NCI-H2171 (cell line): ENCODE measurements at regions not wholly inside any gene's neighbourhood (a gene's known extent, or its start where the extent isn't known, plus 50 kb on each side); places are given as distances from the start of the nearest gene placed in this dataset.

Experiments used
- DNase-seq: peaks from one replicate; lab custom pipeline; 2025; lab: John Stamatoyannopoulos, UW

DNA sequence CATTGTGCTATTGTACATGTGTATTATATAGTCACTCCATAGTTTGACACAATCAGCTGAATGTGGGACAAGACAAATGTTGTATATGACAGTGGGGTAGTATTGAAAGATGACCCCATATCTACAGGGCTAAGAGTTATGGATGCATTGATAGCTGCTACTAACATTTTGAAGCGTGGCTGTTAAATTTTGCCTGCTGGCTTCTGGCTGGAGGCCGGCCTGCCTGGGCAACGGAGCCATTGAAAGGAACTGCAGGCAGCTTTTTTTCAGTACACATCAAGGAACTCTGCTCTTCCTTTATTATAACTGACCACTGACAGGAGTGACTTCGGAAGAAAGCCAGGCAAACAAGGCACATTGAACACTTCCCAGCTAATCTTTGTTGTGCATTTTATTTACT is 76.1 kb upstream of the TMEM33 start:
- no peak for DNase-seq

DNA sequence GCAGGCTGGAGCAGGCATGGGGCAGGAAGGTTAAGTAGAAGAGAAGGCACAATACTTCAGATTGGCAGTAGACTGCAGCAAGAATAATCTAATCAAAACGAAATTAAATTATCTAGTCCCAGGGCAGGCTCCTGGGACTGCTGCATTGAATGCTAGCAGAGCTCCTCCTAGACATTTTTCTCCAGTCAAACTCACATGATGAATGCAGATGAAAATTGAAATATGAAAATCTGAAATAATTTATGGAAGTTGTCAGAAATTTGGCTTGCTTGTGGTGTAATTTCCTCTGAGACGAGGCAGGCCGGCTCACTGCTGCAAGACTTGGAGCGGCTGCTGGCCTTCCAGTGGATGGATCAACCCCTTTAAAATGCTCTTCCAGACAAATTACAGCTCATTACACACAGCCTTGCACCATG is 78.0 kb upstream of the TMEM33 start:
- no peak for DNase-seq

DNA sequence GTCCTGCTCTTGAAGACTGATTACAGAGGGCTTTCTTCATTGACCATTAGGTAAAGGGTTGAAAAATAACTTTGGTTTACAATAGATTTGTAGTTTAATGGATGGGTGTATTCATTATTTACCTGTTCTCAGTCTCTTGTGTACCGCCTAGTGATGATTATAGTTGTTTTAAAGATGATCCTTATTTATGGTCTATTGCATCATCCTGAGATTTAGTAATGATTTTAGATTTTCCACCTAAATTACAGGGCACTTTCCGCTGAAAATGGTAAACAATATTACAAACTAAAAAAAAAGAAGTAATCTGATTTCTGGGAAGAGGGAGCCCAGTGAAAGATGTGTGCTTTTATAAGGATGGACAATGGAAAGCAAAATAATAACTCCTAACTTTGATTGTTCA is 78.4 kb upstream of the TMEM33 start:
- no peak for DNase-seq

DNA sequence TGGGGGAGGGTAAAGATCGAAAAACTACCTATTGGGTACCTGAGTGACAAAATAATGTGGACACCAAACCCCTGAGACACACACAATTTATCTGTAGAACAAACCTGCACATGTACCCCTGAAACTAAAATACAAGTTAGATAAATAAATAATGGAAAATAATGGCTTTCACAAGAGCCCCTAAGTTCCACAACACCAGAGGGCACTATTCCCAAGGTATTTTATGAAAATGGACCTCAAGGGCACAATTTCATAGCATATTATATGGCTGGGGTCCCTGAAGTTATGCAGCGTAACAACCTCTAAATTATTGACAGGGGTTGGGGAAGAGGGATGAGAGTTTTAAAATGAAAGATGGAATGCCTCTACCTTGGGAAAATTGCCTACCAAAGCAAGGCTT is 81.3 kb upstream of the TMEM33 start:
- no peak for DNase-seq

DNA sequence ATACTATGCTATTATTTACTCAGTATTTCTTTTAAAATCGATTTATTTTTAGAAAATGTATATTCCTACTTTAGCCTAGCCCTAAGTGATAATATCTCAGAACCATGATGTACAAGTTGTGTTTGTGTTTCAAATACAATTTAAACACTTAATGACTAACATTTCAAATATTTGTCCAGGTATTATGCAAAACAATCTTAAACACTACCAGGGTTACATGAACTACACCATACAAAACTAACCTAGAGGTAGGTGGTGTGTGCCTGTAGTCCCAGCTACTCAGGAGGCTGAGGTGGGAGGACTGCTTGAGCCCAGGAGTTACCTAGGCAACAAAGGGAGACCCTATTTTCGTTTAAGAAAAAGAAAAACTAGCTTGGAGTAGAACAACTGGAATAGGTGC is 83.0 kb upstream of the TMEM33 start:
- DNase-seq, result no peak

DNA sequence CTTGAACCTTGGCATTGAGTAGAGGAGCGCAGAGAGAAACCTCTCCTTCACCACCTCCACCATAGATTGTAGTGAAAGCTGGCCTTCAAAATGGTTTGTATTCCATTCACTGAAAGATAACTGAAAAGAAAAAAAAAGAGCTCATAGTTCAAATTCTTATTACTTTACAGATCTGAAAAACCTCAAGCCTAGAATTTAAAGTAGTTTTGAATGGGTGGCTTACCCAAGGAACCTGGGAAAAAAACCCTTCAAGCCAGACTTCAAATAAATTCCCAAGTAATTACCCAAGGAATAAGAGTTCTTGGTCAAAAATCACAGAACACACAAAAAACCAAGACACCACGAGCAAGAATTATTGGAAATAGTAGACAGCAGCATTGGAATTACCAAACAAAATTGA is 83.6 kb upstream of the TMEM33 start:
- DNase-seq, result no peak

DNA sequence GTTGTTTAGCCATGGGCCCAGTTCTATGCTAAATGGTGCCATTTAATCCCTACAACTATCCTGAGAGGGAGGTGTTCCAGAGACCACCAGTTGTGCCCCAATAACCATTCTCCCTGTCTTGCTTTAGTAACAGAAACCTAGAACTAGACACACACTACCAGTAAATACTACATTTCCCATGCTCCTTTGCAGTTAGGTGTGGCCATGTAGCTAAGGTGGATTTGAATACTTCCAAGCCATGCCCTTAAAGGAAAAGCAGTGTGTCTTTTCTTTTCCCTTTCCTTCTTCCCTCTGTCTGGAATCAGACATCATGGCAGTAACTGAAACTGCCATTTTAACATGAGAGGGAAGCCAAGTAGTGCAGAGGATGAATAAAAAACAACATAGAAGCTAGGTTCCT is 90.9 kb upstream of the TMEM33 start:
- DNase-seq, result no peak

DNA sequence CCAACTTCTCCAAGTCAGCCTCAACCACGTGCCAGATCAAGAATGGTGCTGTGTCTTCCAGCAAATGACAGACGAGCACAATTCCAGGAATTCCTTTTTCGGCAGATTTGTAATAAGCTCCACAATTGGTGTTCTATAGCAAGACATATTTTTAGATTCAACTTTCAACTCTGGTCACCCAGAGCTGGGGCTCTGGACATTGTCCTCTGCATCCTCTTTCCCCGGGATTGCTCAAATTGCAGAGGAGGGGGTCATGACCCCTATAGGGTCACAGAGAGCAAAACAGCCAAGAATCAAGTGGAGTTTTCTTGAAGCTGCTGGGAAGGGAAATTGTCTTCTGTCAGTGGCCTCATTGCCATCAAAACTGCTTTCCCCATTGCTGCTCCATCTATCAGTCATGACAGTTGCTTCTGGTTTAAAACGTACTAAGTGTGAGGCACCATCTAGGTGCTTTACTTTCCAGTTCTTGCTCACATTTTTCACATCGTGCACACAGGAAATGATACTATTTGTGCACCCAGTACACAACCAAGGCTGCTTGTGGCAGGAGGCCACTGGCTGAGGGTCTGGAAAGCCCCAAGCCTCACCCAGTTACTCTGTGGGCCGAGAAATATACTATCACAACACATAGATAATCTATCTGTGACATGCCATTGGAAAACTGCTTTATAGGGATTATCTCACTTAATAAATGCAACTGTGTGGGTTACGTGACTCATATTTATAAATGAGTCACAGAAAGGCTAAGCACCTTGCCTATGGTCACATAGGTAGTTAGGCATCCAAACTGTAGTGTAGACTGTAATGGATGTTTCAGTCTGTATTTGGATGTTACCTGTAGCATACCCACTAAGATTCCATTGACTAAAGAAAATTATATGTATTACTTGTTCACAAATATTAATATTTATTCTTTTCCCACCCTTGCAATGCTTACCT is 91.7 kb upstream of the PHOX2B start:
- DNase-seq, result no peak

DNA sequence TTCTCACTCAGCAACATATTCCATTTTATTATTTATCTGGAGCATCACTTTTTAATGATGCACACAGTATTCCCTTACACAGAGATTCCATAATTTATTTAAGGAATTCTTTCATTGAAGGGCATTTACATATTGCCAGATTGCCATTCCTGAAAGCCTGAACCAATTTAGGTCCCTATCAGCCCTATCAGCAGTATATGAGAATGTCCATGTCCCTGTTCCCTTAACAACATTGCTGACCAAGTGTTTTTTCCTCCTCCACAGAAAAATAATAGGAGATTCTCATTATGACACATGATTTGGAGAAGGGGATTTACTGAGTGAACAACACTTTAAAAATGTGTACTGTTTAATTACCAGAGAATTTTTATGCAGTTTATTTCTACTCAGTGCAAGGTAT is 90.1 kb upstream of the PHOX2B start:
- no peak for DNase-seq

DNA sequence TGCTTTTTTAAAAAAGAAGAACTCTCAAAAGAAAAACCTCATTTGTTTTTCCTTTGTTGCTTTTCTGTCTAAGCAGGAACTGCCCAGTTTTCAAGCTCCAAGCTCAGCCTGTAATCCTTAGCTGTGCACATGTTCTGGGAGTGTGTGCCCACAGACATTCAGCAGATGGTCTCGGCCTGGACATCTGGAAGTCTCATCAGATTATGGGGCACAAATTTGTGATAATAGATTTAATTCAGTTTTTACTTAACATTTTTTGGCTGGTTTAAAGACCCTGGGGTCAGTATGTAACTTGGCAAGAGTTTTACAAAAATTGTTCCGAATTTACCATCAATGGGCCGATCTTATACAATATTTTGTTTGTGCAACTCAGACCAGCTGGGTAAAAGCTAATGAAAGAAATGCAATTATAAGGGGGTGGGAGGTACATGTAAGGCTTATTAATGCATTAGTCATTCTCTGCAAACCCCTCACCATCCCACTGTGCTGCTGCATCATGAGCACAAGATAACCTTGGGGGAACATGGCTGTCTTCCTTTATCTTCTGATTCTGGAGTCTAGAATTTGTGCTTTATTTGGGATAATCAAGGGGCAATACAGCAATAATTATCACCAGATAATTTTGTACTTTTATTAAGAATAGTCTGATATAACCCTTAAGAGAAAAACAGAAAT is 86.9 kb upstream of the PHOX2B start:
- no peak for DNase-seq

DNA sequence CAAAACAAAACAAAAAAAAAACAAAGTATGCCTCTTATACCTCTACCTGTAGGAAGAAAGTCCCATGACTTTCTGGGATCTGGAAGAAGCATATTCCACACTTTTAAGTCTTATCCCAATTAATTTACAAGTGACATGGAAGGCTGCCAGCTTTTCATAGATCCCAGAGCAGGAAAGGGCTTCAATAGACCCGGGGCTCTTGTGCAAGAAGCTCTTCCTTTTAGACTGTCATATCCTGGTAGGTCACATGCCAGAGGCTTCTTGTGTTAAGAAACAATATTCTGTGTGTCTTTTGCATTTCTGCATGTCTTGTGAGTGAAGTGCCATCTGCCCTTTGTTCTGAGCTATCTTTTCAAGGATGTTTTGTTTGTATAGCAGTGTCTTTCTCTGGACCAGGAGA is 84.4 kb upstream of the PHOX2B start:
- no peak for DNase-seq

DNA sequence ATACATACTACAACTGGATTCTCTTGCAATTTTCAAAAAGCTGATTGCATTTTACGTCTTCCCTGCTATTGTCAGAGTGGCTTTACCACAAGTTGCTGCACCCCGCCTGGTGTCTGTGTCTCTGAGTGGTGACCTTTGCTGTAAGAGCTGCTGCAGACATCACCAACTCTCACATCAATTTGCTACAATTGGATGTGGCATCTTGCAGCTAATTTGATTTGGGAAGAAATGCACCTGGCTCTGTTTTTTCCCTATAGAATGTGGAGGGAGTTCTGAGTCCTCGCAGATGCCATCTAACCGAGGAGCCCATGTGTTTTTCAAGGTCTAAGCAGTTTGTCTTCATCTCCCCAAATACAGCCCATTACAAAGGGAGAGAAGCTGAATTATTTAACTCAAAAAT is 73.8 kb upstream of the PHOX2B start:
- no peak for DNase-seq

DNA sequence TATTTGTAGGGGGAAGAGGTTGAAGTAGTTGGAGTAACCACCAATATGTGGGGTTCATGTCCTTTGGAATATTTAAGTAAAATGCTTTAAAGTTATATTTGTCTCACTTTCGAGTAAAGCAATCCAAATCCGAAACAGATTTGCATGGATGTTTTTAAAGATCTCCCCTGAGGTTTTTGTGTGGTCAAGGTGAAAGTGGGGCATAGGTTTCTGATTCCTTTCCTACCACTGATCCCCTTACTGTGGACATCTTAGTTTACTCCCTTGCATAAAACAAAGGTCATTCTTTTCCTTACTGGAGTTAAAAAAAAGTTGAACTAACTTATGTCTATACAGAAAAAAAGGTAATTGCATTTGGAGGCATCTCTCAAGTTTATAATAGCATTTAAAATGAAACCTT is 71.9 kb upstream of the PHOX2B start:
- DNase-seq, result no peak

DNA sequence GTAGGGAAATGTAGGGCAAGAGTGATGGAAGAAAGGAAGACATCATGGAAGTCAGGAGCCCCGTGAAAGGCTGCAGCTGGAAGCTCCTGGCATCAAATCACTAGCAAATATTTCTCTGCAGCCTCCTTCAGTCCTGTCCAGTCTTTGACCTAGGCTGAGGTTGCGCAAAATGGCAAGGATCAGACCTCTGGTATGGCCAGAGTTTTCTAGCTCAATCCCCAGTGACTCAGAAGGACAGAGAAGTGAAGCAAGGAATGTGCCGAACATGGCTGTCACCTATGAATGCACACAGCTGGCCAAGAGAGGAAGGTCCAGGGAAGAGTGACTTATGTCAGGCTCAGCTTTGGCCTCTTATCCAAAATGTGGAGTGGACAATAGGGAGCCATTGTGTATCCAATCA is 71.1 kb upstream of the PHOX2B start:
- no peak for DNase-seq

DNA sequence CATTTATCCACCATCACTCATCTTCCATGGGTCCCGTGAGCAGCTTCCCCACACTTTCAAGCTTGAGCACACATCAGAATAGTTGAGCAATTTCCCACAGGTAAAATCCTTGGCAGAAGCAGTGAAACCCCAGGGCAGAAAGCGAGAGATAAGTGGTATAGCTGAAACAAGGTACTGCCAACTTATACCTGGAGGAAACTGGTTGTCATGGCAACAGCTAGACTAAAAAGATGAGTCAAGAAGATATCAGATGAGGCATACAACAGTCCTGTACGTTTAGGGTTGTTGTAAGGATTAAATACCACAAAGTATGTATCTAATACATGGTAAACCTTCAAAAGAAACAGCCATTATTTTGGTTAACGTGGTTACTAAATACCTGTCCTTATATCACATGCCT is 66.9 kb upstream of the PHOX2B start:
- no peak for DNase-seq

DNA sequence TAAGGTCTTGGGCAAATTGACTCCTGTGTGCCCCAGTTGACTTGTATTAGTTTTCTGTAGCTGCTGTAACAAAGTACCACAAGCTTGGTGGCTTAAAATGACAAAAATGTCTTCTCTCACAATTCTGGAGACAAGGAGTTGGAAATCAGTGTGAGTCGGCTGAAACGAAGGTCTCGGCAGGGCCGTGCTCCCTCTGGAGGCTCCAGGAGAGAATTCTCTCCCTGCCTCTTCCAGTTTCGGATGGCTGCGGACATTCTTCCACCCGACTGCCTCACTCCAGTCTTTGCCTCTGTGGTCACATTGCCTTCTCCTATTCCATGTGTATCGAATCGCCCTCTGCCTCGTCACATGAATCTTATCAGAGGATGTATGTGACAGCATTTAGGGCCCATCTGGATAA is 66.0 kb upstream of the PHOX2B start:
- no peak for DNase-seq

DNA sequence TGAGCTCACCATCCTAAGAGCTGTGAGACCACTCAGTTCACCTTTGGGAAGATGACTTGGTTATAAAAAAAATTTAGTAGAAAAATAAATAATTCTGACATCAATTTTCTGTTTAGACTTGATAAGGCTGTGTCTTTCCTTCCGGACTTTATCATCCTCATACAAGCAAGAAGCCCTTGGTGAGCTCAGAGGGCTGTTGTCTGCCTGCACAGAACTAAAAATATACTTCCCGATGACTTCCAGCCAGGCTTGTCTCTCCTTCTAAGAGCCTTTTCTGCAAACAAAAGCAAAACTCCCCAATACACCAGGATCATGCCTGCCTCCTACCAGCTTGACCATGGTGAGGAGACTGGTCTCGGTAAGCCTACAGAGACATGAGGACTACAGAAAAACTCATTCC is 58.3 kb upstream of the PHOX2B start:
- no peak for DNase-seq

DNA sequence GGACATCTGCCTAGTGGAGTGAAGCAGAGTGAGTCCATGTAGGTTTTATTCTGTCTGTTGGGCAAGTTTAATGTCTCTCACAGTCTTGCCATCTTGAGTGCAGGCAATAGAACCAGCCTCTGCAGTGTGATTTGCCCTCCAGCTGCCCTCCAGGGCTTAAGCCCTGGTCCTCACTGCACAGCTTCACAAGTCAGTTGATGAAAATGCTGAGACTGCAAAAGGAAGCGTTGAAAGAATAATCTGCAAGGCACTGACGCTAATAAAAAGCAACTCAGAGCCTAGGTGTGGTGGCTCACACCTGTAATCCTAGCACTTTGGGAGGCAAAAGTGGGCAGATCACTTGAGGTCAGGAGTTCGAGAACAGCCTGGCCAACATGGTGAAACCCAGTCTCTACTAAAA is 54.1 kb upstream of the PHOX2B start:
- DNase-seq, result no peak

DNA sequence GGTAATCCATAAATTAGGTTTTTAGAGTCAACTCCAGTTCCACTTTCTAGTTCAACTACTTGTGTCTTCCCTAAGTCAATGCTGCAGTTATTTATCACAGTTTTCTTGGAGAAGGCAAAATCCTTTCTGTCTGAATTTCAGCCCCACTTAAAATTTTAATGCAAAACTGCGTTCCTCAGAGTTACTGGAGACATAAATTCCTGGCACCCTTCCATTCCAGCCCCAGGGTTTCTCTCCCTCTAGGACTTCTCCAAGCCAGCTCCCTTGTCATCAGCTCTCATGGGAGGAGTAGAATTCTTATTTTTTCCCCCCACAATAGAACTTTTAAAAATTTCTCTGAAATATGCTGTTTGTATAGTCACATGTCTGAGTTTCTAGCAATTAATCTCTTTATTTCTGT is 50.6 kb upstream of the PHOX2B start:
- no peak for DNase-seq
